ENCODE measurements at regions not wholly inside any gene's neighbourhood (a gene's known extent, or its start where the extent isn't known, plus 50 kb on each side); places are given as distances from the start of the nearest gene placed in this dataset.
A peak's percentile ranks its signal among the peaks of the same experiment; 100 is the strongest.

DNA sequence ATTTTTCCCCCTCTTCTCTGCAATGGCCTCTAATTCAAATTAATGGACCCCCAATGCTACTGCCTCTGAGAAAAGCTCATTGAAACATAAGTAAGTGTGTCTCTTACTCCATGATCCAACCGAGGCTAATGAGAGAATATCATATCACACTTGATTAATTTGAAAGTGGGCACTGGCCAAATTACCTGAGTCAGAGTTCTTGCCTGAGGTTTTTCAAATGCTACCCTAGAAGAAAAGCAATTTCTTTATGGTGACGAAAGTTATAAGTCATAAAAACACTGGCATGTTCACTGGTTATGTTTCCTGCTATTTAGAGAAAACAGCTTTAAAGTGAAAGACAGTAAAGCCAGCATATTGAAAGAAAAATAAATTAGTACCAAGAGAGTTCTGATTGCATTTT, 368.8 kb upstream of the TMPRSS15 start:
- TF ChIP-seq, protein P1, sequence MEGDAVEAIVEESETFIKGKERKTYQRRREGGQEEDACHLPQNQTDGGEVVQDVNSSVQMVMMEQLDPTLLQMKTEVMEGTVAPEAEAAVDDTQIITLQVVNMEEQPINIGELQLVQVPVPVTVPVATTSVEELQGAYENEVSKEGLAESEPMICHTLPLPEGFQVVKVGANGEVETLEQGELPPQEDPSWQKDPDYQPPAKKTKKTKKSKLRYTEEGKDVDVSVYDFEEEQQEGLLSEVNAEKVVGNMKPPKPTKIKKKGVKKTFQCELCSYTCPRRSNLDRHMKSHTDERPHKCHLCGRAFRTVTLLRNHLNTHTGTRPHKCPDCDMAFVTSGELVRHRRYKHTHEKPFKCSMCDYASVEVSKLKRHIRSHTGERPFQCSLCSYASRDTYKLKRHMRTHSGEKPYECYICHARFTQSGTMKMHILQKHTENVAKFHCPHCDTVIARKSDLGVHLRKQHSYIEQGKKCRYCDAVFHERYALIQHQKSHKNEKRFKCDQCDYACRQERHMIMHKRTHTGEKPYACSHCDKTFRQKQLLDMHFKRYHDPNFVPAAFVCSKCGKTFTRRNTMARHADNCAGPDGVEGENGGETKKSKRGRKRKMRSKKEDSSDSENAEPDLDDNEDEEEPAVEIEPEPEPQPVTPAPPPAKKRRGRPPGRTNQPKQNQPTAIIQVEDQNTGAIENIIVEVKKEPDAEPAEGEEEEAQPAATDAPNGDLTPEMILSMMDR (IDR thresholded peaks at IDR 0.05; ENCODE audit: extremely low read depth in 1 of 2, insufficient read depth in 1 of 2, low read depth in 1 of 2, low read length in 2 of 2): no peak
- TF ChIP-seq, protein P2, sequence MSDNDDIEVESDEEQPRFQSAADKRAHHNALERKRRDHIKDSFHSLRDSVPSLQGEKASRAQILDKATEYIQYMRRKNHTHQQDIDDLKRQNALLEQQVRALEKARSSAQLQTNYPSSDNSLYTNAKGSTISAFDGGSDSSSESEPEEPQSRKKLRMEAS (IDR thresholded peaks at IDR 0.05; ENCODE audit: insufficient read depth, insufficient read length): no peak
- TF ChIP-seq POLR2AphosphoS5 (IDR thresholded peaks at IDR 0.05; ENCODE audit: insufficient read depth, low read depth, low read length): no peak
- TF ChIP-seq JUN (IDR thresholded peaks at IDR 0.05; ENCODE audit: borderline replicate concordance, insufficient read depth, insufficient read length, low read depth): peak; percentile 8
- no peak for TF ChIP-seq POLR2A (IDR thresholded peaks at IDR 0.05; ENCODE audit: low read depth, low read length)

Measured in endothelial cell of umbilical vein (primary cell).